ENCODE measurements at regions not wholly inside any gene's neighbourhood (a gene's known extent, or its start where the extent isn't known, plus 50 kb on each side); places are given as distances from the start of the nearest gene placed in this dataset.

GRCh38 chr18:68608851-68609490 lies 105.9 kb downstream of the TMX3 start:
- Histone ChIP-seq H2AK5ac (ENCODE audit: low read depth, low read length) (no peak overlapping the region), H2BK120ac (replicated peaks; ENCODE audit: low read depth, low read length) (no peak overlapping the region), H3K4ac (replicated peaks; ENCODE audit: insufficient read length, low read depth, low read length) (no peak overlapping the region), H3K27ac (ENCODE audit: low read depth, low read length) (no peak overlapping the region), H3K18ac (ENCODE audit: extremely low read depth, low read length) (no peak overlapping the region), H2BK15ac (ENCODE audit: low read length) (no peak overlapping the region), H3K79me1 (ENCODE audit: low read depth, low read length) (no peaks in the 10 kb centered on the region), H2AFZ (ENCODE audit: low read length) (no peak overlapping the region), H2BK5ac (ENCODE audit: low read depth, low read length) (no peak overlapping the region), H3K14ac (ENCODE audit: insufficient read length) (no peak overlapping the region), H3K4me2 (ENCODE audit: insufficient read depth in 1 of 2, low read depth in 2 of 2, low read length in 2 of 2) (no peak overlapping the region), H2BK20ac (ENCODE audit: low read length) (no peak overlapping the region), H3K56ac (replicated peaks; ENCODE audit: insufficient read length, low read depth, low read length) (no peak overlapping the region), H4K8ac (ENCODE audit: extremely low read depth, insufficient read depth, low read length) (no peak overlapping the region), H3K79me2 (ENCODE audit: control insufficient read depth in 1 of 2, insufficient read depth in 2 of 2, low read length in 2 of 2) (no peaks in the 10 kb centered on the region), H4K20me1 (replicated peaks in 1 of 2; ENCODE audit: control insufficient read depth in 1 of 2, insufficient read depth in 2 of 2, low read length in 2 of 2) (no peaks in the 10 kb centered on the region), H3K9me3 (ENCODE audit: insufficient read depth in 2 of 2, low read depth in 1 of 2, low read length in 1 of 2) (no peaks in the 10 kb centered on the region), H3K27me3 (replicated peaks in 1 of 4; ENCODE audit: control insufficient read depth in 3 of 4, extremely low read depth in 1 of 4, insufficient read depth in 3 of 4, low read length in 3 of 4) (no peaks in the 10 kb centered on the region), H3K23ac (ENCODE audit: insufficient read length) (no peak overlapping the region), H2BK12ac (ENCODE audit: low read depth, low read length) (no peak overlapping the region), H3K36me3 (ENCODE audit: control insufficient read depth in 2 of 4, insufficient read depth in 4 of 4, low read length in 3 of 4) (no peaks in the 10 kb centered on the region), H3K23me2 (ENCODE audit: low read depth, low read length) (no peaks in the 10 kb centered on the region), H3K9ac (replicated peaks in 1 of 4; ENCODE audit: extremely low read depth in 1 of 4, low read depth in 3 of 4, low read length in 3 of 4) (no peak overlapping the region), H4K91ac (replicated peaks; ENCODE audit: insufficient read length, low read length) (no peak overlapping the region), H4K5ac (ENCODE audit: insufficient read length, low read depth, low read length) (no peak overlapping the region), H3K4me3 (ENCODE audit: extremely low read depth in 1 of 4, insufficient read depth in 2 of 4, low read depth in 3 of 4, low read length in 4 of 4) (no peak overlapping the region), H3K4me1 (replicated peaks in 1 of 4; ENCODE audit: control insufficient read depth in 3 of 4, insufficient read depth in 4 of 4, low read length in 3 of 4) (no peaks in the 10 kb centered on the region)
- WGBS, 2 experiments (ENCODE audit: extremely low coverage in 1 of 2, insufficient coverage in 1 of 2, insufficient read length in 1 of 2, insufficient replicate concordance in 2 of 2, low coverage in 1 of 2, low lambda C conversion rate in 2 of 2, missing lambda C conversion rate in 1 of 2) = 95% methylated on average over 6 of the region's 6 CpGs; no CpG with 5 or more reads in 1 of the 2 experiments
- FAIRE-seq (no peak), DNase-seq (ENCODE audit: low read depth in 1 of 2, low spot score in 2 of 2) (no peak)
- CTCF ChIA-PET (ENCODE audit: partially characterized antibody) = no interaction called here
- TF ChIP-seq BCL11A (IDR thresholded peaks at IDR 0.05; ENCODE audit: low read depth in 2 of 2, low read length in 2 of 2) = no peak
- no peak for TF ChIP-seq TCF12 (IDR thresholded peaks at IDR 0.05; ENCODE audit: low read depth, low read length)
- no peak for TF ChIP-seq HDAC2 (IDR thresholded peaks at IDR 0.05; ENCODE audit: borderline replicate concordance in 1 of 2, low read depth in 2 of 2, low read length in 2 of 2)
- TF ChIP-seq PHF8 (conservative IDR thresholded peaks at IDR 0.05; ENCODE audit: low read depth, low read length) = no peak
- TF ChIP-seq KDM1A (IDR thresholded peaks at IDR 0.05; ENCODE audit: borderline replicate concordance, low read length) = no peak
- TF ChIP-seq E2F6 (IDR thresholded peaks at IDR 0.05) = no peak
- TF ChIP-seq CREB1 (IDR thresholded peaks at IDR 0.05) = no peak
- TF ChIP-seq ATF3 (IDR thresholded peaks at IDR 0.05; ENCODE audit: insufficient read depth, low read depth, low read length) = no peak
- no peak for TF ChIP-seq TAF7 (optimal IDR thresholded peaks at IDR 0.05; ENCODE audit: borderline replicate concordance, low read depth, low read length)
- TF ChIP-seq SP4 (IDR thresholded peaks at IDR 0.05; ENCODE audit: low read length) = no peak
- TF ChIP-seq SP1 (IDR thresholded peaks at IDR 0.05; ENCODE audit: low read depth, low read length) = no peak
- POLR2A ChIA-PET (ENCODE audit: partially characterized antibody) = no interaction called here
